HT1080 (cell line): ENCODE measurements at regions not wholly inside any gene's neighbourhood (a gene's known extent, or its start where the extent isn't known, plus 50 kb on each side); places are given as distances from the start of the nearest gene placed in this dataset.
A peak's percentile ranks its signal among the peaks of the same experiment; 100 is the strongest.
"Not testable (repeated sequence)": the region's sequence is repeated elsewhere in the genome, so short reads cannot be mapped to it uniquely, and the experiment has no call there.

Experiments used
- DNase-seq: peaks from one replicate; pipeline ENCODE4 v3.0.0-alpha.2; 2015; ENCODE audit warnings: low read depth

DNA sequence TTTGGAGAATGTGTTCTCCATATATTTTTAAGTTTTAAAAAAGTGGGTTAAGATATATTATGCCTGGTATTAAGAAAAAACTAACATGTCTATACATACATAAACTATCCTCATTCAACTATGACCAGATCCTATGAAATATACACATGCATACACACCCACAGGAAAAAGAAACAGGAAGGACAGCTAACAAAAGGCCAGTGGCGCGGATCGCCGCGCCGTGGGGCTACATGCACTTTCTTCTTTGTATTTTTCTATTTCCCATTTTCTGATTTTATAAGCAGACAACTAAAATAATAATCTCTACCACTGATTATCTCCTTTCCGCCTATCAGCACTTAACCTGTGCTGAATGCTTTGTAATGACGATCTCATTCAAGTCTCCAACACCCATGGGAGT, 160.1 kb downstream of the OR4M2 start:
- no peak for DNase-seq

DNA sequence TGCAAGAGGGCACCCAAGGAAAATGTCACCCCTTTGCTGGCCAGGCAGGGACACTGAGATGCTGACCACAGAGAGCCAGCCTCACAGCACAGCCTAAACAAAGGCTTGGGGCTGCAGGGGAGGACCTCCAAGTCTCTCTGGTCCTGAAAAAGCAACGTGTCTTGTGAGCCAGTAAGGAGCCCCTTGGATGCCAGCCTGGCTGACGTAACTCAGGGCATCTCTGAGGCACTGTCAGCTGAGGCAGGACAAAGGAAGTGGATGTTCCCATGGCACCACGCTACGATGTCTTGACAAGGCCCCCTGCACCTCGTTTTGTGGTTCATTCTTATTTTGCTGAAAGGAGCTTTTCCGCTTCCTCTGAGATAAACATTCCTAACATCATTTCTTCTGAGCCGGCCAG, 160.7 kb downstream of the OR4M2 start:
- DNase-seq: no peak

GRCh38 chr15:22241451-22241850, 161.1 kb downstream of the OR4M2 start:
- DNase-seq: no peak

DNA sequence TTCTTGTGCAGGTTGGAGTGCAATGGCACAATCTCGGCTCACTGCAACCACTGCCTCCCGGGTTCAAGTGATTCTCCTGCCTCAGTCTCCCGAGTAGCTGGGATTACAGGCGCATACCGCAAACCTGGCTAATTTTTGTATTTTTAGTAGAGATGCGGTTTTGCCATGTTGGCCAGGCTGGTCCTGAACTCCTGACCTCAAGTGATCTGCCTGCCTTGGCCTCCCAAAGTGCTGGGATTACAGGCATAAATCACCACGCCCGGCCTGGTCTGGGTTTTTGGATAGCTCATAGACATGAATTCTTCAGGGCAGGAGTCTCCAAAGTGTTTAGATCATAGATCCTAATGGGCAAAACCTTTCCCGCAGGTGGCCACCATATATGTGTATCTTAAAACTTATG, 162.0 kb downstream of the OR4M2 start:
- not testable (repeated sequence) for DNase-seq

GRCh38 chr15:22243440-22244130, 163.3 kb downstream of the OR4M2 start:
- no peak for DNase-seq

GRCh38 chr15:22249511-22249910, 169.2 kb downstream of the OR4M2 start:
- DNase-seq: not testable (repeated sequence)

DNA sequence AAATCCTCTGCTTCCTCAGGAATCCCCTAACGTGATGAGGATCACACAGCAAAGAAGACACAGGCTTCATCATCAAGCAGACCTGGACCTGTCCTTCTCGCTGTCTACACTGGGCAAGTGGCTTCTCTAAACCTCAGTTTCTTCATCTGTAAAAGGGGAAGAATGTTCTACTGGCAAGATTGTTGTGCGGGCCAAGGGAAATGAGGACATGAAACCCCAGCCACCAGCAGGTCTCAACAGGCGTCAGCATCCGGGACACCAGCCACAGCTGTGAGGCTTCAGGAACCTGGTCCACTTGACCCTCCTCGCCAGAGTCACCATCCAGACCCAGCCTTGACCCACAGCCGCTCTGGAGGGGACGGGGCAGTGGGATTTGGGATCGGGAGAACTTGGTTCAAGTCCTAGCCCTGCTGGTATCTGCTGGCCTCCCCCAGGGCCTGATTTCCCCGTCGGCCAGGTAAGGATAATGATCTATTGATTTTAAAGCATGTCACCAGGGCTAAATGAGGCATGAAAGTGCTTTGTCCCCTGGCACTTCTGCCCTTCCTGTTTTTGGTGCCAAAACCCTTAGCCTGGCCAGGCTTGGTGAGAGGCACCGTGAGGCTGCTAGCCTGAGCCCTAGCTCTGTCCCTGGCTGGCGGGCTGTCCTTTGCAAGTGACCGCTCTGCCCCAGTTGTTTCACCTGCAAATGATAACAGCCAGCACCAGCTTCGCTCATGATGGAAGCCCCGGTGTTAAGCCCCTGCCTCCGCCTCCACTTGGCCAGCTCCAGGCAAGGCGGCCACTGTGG, 170.4 kb downstream of the OR4M2 start:
- not testable (repeated sequence) for DNase-seq

GRCh38 chr15:22251422-22251821, 171.1 kb downstream of the OR4M2 start:
- DNase-seq: no peak

GRCh38 chr15:22252047-22252446, 171.7 kb downstream of the OR4M2 start:
- not testable (repeated sequence) for DNase-seq

- DNase-seq: not testable (repeated sequence)
Observed at GRCh38 chr15:22252521-22252920, 172.2 kb downstream of the OR4M2 start.

DNA sequence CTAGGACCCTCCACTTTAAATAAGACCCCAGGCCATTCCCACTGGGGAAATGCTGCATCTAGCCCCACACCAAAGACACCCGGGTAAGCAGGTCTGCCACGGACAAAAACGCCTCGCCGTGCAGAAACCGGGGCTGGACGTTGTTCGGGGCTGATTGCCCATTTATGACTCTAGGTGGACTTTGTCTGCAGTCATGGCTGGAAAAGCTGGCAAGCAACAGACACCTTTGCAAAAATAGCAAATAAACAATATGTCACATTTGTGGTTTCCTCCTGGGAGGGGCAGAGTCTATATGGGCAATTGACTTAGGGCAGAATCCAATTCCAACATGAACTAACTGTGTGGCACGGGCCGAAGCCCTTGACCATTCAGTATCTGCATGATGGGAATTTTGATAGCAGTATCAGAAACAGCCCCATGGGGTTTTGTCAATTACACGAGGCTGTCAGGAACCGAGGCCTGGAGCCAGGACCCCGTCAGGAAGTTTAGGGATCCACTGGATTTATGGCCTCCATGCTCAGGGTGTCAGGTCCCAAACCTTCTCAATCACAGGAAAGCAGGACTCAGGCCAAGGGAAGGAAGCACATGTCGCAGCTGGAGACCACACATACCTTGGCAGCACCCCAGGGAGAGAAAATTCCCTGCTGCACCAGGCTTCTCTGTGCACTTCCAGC, 172.8 kb downstream of the OR4M2 start:
- not testable (repeated sequence) for DNase-seq

- DNase-seq: no peak
Observed at GRCh38 chr15:22253676-22254408, 173.5 kb downstream of the OR4M2 start.

DNA sequence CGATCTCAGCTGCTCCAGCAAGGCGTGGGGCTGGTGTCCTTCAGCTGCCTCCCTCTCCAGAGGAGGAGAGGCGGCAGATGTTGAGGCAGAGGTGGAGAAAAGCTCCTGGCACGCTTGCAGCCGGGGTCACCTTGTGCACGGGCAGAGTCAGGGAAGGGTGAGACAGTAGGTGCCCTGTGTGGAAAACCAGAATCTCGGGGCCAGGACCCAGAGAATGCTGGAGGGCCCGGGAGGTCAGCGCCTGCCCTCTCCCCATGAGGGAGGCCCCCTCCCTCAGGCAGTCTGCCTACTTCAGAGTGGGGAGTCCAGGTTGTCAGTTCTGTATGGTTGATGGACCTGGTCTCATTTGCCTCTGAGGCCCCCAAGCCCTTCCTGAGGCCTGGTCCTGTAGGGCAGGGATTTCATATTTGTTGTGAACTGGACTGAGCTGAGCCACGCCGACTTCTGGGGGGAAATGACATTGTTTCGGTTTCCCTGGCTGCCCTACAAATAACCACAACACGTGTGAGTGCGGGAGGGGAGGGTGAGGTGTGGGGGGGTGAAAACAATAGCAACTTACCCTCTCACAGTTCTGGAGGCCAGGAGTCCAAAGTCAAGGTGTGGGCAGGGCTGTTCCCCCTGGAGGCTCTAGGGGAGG, 174.2 kb downstream of the OR4M2 start:
- DNase-seq: not testable (repeated sequence)

- not testable (repeated sequence) for DNase-seq
Observed at GRCh38 chr15:22255606-22256005, 175.3 kb downstream of the OR4M2 start.

- not testable (repeated sequence) for DNase-seq
Observed at GRCh38 chr15:22256389-22257046, 176.2 kb downstream of the OR4M2 start.

- DNase-seq: peak; percentile 86
Observed at GRCh38 chr15:22257047-22258008, 177.0 kb downstream of the OR4M2 start.

DNA sequence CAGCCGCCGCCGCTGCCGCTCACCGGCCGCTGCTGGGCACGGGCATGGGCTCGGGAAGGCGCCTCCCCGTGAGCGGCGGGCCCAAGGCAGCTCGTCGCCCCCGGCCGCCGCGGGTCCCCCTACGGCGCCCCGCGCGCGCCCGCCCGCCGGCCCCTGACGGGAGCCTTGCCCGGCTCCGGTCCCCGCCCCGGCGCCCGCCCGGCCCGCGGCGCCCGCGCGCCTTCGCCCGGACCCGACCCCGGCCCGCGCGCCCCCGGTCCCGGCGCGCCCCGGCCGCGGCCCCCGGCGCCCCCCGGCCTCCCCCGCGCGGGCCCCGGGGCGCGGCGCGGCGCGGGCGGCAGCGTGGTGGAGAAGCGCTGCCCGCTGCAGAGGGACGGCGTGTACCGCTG, 177.7 kb downstream of the OR4M2 start:
- DNase-seq: no peak

GRCh38 chr15:22258398-22259150, 178.2 kb downstream of the OR4M2 start:
- DNase-seq: no peak
